ENCODE measurements at regions not wholly inside any gene's neighbourhood (a gene's known extent, or its start where the extent isn't known, plus 50 kb on each side); places are given as distances from the start of the nearest gene placed in this dataset.

- no peak for DNase-seq
Observed at GRCh38 chr3:180092889-180093288, 56.2 kb upstream of the PEX5L start.

- no peak for DNase-seq
Observed at GRCh38 chr3:180093535-180093934, 56.8 kb upstream of the PEX5L start.

DNA sequence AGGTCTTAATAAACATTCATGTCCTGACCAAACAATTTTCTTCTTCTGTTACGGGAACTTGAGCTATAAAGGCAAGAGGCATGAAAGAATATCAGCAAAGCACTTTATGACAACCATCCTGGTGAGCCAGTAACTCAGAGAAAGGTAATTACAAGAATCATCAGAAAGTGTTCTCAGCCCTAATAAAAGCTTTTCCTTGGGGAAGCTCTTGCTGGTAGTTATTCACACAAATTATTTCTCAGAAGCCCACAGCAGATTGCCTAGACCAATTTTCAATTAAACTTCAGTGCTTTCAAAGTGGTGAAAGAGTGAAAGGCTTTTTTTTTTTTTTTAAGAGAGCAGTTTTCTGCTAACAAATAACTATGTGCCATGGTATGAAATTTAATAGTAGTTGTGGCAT is 60.9 kb upstream of the PEX5L start:
- peak; percentile 56 for DNase-seq

DNA sequence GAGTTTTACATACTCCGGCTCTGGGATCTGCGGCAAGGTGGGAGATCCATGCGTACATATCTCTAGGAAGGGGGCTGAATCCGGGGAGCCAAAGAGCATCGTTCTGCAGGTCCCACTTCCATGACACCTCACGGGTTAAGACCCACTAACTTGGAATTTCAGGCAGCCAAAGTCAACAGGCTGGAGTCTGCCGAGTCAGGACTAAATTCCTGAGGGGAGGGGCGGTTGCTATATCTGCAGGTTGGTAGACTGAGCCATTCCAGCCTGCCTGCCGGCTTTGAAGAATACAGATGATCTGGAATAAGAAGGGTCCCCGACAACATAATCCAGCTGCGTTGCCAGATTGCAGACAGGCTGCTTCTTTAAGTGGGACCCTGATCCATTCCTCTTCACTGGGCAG is 65.4 kb upstream of the PEX5L start:
- DNase-seq = no peak

DNA sequence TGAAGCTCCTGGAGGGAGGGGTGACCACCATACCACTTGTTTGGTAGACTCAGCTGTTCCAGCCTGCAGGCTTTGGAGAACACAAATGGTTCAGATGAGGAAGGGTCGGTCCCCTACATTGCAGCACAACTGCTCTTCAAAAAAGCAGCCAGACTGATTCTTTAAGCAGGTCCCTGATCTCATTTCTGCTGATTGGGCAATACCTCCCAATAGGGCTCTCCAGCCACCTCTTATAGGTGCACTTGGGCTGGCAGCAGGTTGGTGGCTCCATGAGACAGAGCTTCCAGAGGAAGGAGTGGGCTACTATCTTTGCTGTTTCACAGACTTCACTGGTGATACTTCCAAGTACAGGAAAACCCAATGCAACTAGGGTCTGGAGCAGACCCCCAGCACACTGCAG is 65.9 kb upstream of the PEX5L start:
- DNase-seq = no peak

GRCh38 chr3:180116203-180116602 is 79.5 kb upstream of the PEX5L start:
- no peak for DNase-seq

DNA sequence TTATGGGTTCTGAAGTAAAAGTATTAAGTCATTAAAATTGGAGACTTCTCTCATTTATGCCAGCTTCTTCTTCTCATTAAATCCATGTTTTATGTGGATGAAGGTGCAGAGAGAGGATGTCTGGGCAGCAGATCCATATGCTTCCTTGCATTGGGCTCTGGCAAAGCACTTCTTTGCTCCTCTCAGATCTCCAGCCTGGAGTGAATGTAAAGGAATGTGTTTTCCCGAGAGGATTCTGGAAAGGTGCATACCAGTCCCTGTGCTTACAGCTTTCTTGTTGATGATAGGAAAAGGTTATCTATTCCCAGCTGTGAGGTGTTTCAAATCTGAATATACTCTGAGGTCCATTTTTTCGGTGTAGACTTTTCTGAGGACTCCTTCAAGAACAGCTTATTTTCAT is 79.9 kb upstream of the PEX5L start:
- no peak for DNase-seq

DNA sequence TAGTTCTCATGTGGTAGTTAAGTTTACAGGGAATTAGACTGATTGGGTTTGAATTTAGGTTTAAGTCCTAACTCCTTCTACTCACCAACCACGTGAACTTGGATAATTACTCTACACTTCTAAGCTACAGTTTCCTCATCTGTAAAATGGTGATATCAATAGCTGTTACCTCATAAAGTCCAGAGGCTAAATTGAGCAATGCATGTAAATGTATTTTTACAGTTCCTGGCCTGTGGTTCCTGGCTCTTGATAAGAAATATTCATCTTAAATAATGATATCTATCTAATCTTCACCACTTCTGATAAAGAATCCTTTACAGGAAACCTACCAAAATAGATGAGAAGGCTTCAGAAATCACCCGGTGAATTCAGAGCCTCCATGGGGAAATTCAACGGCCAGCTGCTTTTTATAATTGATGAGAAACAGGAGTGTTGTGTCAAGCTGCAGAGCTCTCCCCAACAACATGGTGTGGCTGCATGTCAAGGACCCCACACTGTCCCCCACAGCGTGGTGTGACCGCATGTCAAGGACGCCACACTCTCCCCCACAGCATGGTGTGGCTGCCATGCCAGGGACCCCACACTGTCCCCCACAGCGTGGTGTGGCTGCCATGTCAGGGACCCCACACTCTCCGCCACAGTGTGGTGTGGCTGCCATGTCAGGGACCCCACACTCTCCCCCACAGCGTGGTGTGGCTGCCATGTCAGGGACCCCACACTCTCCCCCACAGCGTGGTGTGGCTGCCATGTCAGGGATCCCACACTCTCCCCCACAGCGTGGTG is 80.8 kb upstream of the PEX5L start:
- no peak for DNase-seq

DNA sequence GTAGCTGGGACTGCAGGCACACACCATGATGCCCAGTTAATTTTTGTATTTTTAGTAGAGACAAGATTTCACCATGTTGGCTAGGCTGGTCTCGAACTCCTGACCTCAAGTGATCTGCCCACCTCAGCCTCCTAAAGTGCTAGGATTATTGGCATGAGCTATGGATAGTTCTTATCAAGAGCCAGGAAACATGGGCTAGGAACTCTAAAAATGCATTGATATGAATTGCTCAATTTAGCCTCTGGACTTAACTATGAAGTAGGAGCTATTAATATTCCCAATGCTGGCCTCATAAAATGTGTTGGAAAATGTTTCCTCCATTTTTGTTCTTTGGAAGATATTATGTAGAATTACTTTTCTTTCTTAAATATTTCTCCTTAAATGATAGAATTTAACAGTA is 82.8 kb upstream of the PEX5L start:
- no peak for DNase-seq

GRCh38 chr3:180123928-180124327 is 87.2 kb upstream of the PEX5L start:
- DNase-seq = no peak

DNA sequence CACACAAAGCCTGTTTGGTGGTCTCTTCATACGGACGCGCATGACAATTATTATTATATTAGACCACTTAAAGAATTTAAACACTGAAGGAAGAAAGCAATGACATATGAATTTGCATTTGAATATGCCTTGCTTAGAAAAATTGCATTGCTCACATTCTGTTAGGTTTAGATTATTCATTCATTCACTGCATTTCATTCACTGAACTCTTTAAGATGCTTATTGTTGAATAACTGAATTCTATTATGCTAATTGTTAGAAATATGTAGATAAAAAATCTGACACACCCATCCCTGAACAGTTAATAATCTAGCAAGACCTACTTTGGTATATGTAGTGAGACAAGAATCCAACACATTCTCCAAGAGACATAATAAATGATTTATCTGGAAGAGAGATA is 94.4 kb upstream of the PEX5L start:
- no peak for DNase-seq

DNA sequence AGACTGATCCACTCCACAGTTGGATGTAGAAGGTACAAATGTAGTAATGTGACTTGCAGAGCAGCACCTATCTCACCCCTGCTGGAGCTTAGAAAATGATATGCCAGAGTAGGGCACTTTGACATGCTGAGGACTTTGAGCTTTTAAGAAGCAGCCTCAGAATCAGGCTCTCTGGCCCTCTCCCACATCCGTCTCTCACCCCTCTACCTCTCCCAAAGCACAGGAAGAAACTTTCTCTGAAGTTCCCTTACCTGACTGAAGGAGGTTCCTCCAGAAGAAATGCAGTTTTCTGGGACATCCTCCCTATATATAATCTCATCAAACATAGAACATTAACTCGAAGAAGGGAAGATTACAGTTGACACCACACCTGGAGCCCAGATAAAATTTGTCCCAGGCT is 98.4 kb upstream of the PEX5L start:
- no peak for DNase-seq

DNA sequence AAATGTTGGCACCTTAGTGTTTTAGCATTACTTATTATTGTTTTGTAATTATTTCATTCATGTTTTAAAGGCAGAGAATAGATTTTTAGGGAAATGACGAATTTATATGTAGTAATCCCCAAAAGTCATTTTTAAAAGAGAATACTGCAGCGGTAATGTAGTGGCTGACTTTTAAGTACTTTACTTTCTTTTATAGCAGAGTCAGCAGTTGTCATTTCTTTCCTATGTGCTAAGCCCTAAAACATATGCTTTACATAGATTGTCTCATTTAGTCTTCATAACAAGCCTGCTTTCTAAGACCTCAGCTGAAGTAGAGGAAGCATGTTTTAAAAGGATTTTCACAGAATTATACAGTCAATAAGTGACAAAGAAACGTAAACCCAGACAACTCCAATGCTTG is 102.1 kb upstream of the PEX5L start:
- DNase-seq = no peak

DNA sequence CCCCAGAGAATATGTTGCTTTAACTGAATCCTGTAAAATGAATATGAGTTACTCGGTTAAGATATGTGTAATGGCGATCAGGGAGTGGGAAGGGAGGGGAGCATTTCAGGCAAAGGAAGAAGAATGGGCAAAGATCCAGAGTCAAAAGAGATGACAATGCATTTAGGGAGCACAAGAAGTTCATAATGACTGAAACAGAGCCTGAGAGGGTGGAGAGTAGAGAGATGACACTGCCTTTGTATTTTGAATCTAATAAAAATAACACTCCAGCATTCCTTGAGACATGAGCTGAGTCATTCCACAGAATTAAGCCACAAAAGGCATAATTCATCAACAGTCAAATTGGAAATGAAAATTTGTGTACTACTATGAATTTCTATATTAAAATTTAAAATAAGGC is 105.3 kb upstream of the PEX5L start:
- DNase-seq = no peak

DNA sequence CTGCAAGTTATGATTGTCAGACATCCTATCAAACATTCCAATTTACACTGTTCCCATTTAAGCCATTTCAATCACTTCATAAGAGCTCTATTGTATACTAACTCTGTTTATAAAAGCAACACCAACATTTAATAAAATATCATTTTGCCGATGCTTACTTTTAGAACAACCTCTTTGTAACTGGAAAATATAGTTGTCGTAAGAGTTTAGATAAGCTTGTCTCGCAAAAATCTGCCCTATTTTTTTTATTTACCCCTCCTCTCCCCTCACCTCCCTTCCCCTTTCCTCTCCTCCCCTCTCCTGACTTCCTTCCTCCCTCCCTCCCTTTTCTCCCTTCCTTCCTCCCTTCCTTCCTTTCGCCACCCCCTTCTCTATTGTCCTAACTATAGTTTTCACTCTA is 105.7 kb upstream of the PEX5L start:
- no peak for DNase-seq

DNA sequence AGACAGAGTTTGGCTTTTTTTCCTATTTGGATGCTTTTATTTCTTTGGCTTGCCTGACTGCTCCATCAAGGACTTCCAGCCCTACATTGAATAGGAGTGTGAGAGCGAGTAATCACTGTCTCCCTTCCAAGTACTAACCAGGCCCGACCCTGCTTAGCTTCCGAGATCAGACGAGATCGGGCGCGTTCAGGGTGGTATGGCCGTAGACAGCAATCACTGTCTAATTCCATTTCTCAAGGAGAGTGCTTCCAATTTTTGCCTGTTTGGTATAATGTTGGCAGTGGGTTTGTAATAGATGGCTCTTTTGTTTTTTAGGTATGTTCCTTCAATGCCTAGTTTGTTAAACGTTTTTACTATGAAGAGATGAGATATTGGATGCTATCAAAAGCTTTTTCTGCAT is 125.0 kb upstream of the PEX5L start:
- no peak for DNase-seq

DNA sequence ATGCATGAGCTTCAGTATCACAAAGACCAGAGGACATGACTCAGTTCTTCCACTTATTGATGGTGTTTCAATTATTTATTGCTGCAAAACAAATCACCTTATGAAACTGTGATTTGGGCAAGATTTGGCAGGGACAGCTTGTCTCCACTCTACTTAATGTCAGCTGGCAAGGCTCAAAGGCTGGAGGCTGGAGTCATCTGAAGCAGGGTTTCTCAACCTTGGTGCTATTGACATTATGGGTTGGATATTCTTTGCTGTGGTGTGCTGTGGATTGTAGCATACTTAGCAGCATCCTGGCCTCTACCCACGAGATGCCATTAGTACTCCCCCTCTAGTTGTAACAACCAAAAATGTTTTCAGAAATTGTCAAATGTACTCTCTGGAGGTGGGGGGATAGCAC is 138.8 kb upstream of the PEX5L start:
- DNase-seq = no peak

GRCh38 chr3:180176059-180176458 is 139.3 kb upstream of the PEX5L start:
- no peak for DNase-seq

DNA sequence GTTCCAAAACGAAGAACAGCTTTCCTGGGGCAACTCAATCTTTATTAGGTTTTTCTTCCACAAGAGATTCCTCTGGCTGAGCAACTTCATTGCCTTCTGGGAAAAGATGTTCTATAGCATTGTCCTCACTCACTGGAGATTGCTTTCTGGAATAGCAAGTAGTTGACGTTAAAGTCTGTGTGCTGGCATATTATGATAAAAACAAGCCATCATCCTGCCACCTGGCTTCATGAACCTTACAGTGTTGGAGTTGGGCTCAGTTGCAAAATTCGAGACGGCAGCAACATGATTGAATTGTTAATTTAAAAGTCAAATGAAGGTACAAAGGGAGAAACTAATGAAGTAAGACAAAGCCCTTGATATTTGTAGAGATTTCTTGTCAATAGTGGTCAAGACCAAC is 140.5 kb upstream of the PEX5L start:
- no peak for DNase-seq

DNA sequence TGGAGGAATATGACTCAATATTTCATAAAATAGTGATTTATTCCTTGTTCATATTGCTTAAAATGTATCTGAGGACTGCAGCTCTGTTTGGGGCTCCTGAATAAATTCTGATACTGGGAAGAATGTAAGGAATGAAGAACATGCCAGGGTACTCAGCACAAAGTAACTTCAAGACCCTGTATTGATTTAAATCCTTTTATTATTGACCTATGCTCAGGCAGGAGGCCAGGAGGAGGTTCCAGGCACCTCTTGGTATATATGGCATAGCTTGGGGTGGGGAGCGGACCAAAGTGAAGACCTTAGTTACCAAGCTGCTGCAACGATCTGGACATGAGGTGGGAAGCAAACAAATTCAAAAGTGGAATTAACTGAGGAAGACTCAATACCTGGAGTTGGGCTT is 142.8 kb upstream of the PEX5L start:
- no peak for DNase-seq

DNA sequence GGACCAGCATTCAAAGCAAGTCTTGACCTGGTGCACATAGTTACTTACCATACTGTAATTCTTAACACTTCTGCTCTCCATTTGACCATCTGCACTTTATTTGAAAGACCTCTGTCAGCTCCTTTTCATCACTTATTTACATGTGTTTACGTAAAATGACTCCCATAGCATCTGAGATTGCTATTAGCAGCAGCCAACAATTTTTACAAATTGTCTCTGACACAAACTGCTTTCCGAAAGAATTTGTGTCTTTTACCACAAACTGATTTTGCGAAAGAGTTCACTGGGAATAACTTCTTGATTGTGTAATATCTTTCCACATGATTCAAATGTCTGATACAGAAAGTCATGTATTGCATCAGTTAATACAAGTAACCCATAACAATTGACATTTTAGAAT is 144.1 kb upstream of the PEX5L start:
- DNase-seq = no peak

DNA sequence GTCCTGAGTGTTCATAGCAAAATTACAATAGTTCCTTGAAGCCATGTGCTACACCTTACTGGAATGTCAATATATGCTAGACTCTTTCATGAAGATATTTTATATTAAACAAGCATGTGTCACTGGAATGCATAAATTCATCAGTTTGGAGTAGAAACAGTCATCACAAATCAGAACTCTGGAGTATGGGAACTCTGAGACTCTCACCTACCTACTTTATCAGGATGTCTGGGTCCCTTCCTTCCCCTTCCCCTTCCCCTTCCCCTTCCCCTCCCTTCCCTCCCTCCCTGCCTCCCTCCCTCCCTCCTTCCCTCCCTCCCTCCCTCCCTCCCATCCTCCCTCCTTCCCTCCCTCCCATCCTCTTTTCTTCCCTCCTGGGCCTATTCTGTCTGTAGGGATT is 144.7 kb upstream of the PEX5L start:
- no peak for DNase-seq

DNA sequence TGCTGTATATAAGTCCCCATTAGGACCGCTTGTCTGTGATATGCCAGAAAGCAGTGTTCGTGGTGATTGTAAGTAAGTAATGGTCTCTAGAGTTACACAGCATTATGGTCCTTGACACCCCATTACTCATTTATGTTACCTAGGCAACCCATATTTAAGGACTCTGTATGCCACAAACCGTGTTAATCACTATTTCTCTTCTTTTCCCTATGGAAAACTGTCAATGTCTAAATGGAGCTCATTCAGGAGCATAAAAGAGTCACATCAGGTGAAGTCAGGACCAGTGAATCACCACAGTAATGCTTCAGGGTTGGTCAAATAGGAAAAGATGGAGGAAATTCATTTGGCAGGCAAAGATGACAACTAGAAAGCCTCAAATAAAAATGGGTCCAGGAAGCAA is 146.6 kb upstream of the PEX5L start:
- no peak for DNase-seq

DNA sequence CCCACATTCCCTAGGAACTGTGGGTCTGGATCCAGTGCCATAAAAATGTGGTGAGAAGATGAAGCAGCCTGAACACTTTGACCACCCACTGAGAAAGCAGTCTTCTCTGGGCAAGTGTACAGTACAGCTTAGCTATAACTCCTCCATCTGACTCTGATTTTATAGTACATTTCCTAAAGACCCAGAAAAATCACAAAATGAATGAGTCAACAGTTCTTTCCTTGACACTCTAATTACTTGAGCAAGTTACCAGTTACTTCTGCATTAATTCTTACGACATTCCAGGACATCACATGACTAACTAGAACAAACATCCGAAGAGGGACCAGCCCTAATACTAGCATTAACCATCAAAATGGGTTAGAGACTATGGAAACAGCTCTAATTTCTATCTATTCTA is 148.1 kb upstream of the PEX5L start:
- DNase-seq = no peak

DNA sequence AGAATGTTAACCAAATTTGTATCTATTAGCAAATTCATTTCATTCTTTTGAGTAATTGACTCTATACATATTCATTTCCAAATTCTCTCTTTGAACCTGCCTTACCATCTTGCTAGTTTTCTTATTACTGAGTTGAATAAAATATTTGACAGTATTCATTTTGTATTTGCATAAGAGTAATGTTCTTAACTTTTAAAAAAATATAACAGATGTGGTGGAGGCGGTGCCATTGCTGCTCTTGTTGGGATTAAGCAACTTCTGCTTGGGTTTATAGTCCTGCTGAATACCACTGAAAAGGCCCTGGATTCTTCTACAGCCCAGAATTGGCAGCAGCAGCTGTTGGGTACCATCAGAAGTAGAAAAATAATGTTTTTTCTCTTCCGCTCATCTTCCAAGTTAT is 148.9 kb upstream of the PEX5L start:
- DNase-seq = no peak

Data from NCI-H2227 treated with DMSO at 0.1 percent for 48 hours (cell line).